ENCODE measurements at regions not wholly inside any gene's neighbourhood (a gene's known extent, or its start where the extent isn't known, plus 50 kb on each side); places are given as distances from the start of the nearest gene placed in this dataset.
A peak's percentile ranks its signal among the peaks of the same experiment; 100 is the strongest.

- no peak overlapping the region for H3K4me3 ChIP-seq (ENCODE audit: low read depth, low read length)
- no peak for TF ChIP-seq CTCF (conservative IDR thresholded peaks at IDR 0.05; ENCODE audit: low read depth, low read length)
- peak; percentile 96 for DNase-seq (ENCODE audit: low read depth)
These were observed 137.3 kb upstream of the UBE2E1 start for GRCh38 chr3:23668430-23668904.

- no peak for TF ChIP-seq CTCF (conservative IDR thresholded peaks at IDR 0.05; ENCODE audit: low read depth, low read length)
- DNase-seq (ENCODE audit: low read depth), result no peak
- no peak overlapping the region for H3K4me3 ChIP-seq (ENCODE audit: low read depth, low read length)
These were observed 136.1 kb upstream of the UBE2E1 start for GRCh38 chr3:23669541-23670255.

- DNase-seq (ENCODE audit: low read depth), result no peak
- no peak for TF ChIP-seq CTCF (conservative IDR thresholded peaks at IDR 0.05; ENCODE audit: low read depth, low read length)
- H3K4me3 ChIP-seq (ENCODE audit: low read depth, low read length), result peak overlapping the region; percentile 43
These were observed 133.7 kb upstream of the UBE2E1 start for GRCh38 chr3:23671851-23672589.

- H3K4me3 ChIP-seq (ENCODE audit: low read depth, low read length), result no peak overlapping the region
- no peak for DNase-seq (ENCODE audit: low read depth)
- TF ChIP-seq CTCF (conservative IDR thresholded peaks at IDR 0.05; ENCODE audit: low read depth, low read length), result no peak
These were observed 133.1 kb upstream of the UBE2E1 start for GRCh38 chr3:23672628-23673027.

GRCh38 chr3:23675010-23675409 lies 130.7 kb upstream of the UBE2E1 start:
- H3K4me3 ChIP-seq (ENCODE audit: low read depth, low read length), result no peak overlapping the region
- no peak for TF ChIP-seq CTCF (conservative IDR thresholded peaks at IDR 0.05; ENCODE audit: low read depth, low read length)
- no peak for DNase-seq (ENCODE audit: low read depth)

GRCh38 chr3:23676093-23676492 lies 129.7 kb upstream of the UBE2E1 start:
- DNase-seq (ENCODE audit: low read depth), result no peak
- no peak for TF ChIP-seq CTCF (conservative IDR thresholded peaks at IDR 0.05; ENCODE audit: low read depth, low read length)

More at GRCh38 chr3:23676093-23676492, 129.7 kb upstream of the UBE2E1 start:
- no peak overlapping the region for H3K4me3 ChIP-seq (ENCODE audit: low read depth, low read length)

All from epithelial cell of proximal tubule (primary cell).